Natural killer cell treated with Interleukin-12 subunit alpha and Interleukin-12 subunit beta and Interleukin-15 and Interleukin-18, amount 100 ng/mL, for 72 hours (primary cell): ENCODE measurements at regions not wholly inside any gene's neighbourhood (a gene's known extent, or its start where the extent isn't known, plus 50 kb on each side); places are given as distances from the start of the nearest gene placed in this dataset.

Experiments used
- ATAC-seq, 2 donors: fragments of 150-1000 bp; cut with Tn5 transposase in 1 of 2; sonication (Bioruptor Pico), chemical (Tn5 transposase) in 1 of 2; 2 replicates each; pipeline ENCODE4 v1.10.0; 2021
- DNase-seq: peaks from one replicate; pipeline ENCODE4 v3.0.0; 2022; ENCODE audit warnings: low spot score
- H3K27ac Mint-ChIP-seq, 2 donors: 1 replicate in 1 of 2; 2 replicates in 1 of 2; pipeline ENCODE4 v1.8.0; 2022; ENCODE audit warnings: mixed read lengths in 2 of 2, mild to moderate bottlenecking in 1 of 2, moderate library complexity in 1 of 2
- H3K27me3 Mint-ChIP-seq, 2 donors: 1 replicate in 1 of 2; 2 replicates in 1 of 2; pipeline ENCODE4 v1.8.0; 2022; ENCODE audit warnings: mixed read lengths in 2 of 2
- H3K36me3 Mint-ChIP-seq: one replicate; pipeline ENCODE4 v1.8.0; 2022; ENCODE audit warnings: mixed read lengths
- H3K4me1 Mint-ChIP-seq, 2 donors: 1 replicate in 1 of 2; 2 replicates in 1 of 2; pipeline ENCODE4 v1.8.0; 2022; ENCODE audit warnings: low read depth in 2 of 2, mixed read lengths in 2 of 2, mild to moderate bottlenecking in 1 of 2
- H3K4me3 Mint-ChIP-seq: one replicate; pipeline ENCODE4 v1.8.0; 2022; ENCODE audit warnings: mixed read lengths
- H3K9me3 Mint-ChIP-seq: 2 replicates; pipeline ENCODE4 v1.8.0; 2022; ENCODE audit warnings: mixed read lengths

- Mint-ChIP-seq H3K27me3 (no peaks in the 10 kb centered on the region), H3K4me3 (no peak overlapping the region), H3K27ac (no peak overlapping the region), H3K36me3 (no peaks in the 10 kb centered on the region), H3K4me1 (peaks cover 4 to 5% of the 10 kb centered on the region in 2 donors), H3K9me3 (no peaks in the 10 kb centered on the region)
- ATAC-seq (no peak), DNase-seq (no peak)
Observed at GRCh38 chr6:29884261-29884660, 56.6 kb downstream of the HLA-G start.

DNA sequence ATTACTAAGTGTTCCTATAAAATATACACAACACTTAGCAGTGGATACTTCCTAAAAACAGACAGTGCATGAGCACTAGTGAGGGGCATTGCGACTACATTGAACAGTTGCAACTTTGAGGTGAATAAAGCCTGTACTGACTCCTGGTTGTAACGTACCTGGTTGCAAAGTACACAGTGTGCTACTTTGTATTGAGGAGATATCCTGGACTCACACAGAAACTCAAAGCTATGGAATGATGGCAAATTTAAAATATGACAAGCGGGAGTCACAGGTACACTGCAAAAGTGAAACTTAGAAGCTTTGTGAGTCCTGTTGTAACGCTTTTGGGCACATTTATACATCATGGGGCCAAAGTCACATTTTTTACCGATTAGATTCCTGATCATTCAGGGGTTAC lies 55.6 kb upstream of the HLA-A start:
- Mint-ChIP-seq H3K4me3 (no peak overlapping the region), H3K36me3 (no peaks in the 10 kb centered on the region), H3K4me1 (peaks cover 4 to 5% of the 10 kb centered on the region in 2 donors), H3K27ac (peak overlapping the region in 1 of 2 donors; percentile 93), H3K9me3 (no peaks in the 10 kb centered on the region), H3K27me3 (no peaks in the 10 kb centered on the region)
- no peak for ATAC-seq
- DNase-seq, result no peak

GRCh38 chr6:29887330-29887818 lies 55.0 kb upstream of the HLA-A start:
- Mint-ChIP-seq H3K9me3 (no peaks in the 10 kb centered on the region), H3K27me3 (no peaks in the 10 kb centered on the region), H3K4me3 (no peak overlapping the region), H3K4me1 (peaks cover 4 to 8% of the 10 kb centered on the region in 2 donors), H3K27ac (peak overlapping the region; percentile 75 to 93), H3K36me3 (no peaks in the 10 kb centered on the region)
- ATAC-seq, result peak; percentile 13 to 84
- peak; percentile 67 for DNase-seq

DNA sequence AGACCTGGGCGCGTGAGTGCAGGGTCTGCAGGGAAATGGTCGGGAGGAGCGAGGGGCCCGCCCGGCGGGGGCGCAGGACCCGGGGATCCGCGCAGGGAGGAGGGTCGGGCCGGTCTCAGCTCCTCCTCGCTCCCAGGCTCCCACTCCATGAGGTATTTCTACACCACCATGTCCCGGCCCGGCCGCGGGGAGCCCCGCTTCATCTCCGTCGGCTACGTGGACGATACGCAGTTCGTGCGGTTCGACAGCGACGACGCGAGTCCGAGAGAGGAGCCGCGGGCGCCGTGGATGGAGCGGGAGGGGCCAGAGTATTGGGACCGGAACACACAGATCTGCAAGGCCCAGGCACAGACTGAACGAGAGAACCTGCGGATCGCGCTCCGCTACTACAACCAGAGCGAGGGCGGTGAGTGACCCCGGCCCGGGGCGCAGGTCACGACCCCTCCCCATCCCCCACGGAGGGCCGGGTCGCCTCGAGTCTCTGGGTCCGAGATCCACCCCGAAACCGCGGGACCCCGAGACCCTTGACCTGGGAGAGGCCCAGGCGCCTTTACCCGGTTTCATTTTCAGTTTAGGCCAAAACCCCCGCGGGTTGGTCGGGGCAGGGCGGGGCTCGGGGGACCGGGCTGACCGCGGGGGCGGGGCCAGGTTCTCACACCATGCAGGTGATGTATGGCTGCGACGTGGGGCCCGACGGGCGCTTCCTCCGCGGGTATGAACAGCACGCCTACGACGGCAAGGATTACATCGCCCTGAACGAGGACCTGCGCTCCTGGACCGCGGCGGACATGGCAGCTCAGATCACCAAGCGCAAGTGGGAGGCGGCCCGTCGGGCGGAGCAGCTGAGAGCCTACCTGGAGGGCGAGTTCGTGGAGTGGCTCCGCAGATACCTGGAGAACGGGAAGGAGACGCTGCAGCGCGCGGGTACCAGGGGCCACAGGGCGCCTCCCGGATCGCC lies 54.2 kb upstream of the HLA-A start:
- Mint-ChIP-seq H3K27ac (peak overlapping the region; percentile 75 to 93), H3K4me1 (peaks cover 4 to 9% of the 10 kb centered on the region in 2 donors), H3K36me3 (no peaks in the 10 kb centered on the region), H3K4me3 (peak overlapping the region; percentile 86), H3K9me3 (no peaks in the 10 kb centered on the region), H3K27me3 (no peaks in the 10 kb centered on the region)
- DNase-seq (peak; percentile 87), ATAC-seq (peak; percentile 89 to 91)
